ENCODE measurements at regions not wholly inside any gene's neighbourhood (a gene's known extent, or its start where the extent isn't known, plus 50 kb on each side); places are given as distances from the start of the nearest gene placed in this dataset.

DNA sequence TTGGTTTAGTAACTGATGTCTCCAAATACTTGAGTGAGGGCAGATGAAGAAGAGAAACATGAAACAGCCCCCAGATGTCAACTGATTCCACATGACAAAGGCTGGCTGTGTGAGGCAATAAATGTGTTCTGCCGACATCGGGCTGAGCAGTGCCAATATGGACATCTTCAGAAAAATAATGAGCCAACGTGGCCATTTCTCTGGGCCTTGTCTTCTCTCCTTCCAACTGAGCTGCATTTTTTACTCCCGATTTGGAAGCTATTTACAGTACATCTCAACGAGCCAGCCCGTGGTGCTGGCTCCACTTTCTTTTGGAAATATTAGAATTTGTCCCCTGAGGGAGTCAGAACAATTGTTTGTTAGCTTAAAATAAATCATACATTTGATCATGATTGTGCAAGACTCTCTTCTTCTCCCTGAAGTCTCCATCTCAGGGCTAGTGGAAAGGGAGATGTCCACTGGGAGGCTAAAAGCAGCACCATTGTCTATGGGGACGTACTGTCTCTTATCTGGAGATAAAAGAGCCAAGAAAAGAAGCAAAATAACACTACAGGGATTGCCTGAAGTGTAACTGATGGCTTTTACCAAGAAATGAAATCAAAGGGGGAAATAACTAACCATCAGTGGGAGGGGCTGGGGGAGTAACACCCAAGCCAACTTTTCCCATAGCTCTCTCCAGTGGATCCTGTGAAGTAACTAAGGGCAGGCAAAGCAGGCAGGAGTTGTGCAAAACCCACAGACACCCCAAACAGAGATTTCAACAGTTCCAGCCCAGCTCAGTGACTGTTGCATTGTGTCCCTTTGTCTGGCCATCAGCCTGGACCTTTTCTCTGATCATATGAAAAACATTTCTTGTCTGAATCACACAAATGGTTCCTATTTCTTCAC is 114.8 kb downstream of the RDH14 start:
- TF ChIP-seq, protein P1, sequence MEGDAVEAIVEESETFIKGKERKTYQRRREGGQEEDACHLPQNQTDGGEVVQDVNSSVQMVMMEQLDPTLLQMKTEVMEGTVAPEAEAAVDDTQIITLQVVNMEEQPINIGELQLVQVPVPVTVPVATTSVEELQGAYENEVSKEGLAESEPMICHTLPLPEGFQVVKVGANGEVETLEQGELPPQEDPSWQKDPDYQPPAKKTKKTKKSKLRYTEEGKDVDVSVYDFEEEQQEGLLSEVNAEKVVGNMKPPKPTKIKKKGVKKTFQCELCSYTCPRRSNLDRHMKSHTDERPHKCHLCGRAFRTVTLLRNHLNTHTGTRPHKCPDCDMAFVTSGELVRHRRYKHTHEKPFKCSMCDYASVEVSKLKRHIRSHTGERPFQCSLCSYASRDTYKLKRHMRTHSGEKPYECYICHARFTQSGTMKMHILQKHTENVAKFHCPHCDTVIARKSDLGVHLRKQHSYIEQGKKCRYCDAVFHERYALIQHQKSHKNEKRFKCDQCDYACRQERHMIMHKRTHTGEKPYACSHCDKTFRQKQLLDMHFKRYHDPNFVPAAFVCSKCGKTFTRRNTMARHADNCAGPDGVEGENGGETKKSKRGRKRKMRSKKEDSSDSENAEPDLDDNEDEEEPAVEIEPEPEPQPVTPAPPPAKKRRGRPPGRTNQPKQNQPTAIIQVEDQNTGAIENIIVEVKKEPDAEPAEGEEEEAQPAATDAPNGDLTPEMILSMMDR (IDR thresholded peaks at IDR 0.05; ENCODE audit: extremely low read depth, missing control alignments) = no peak
- DNase-seq (ENCODE audit: low spot score) = no peak

DNA sequence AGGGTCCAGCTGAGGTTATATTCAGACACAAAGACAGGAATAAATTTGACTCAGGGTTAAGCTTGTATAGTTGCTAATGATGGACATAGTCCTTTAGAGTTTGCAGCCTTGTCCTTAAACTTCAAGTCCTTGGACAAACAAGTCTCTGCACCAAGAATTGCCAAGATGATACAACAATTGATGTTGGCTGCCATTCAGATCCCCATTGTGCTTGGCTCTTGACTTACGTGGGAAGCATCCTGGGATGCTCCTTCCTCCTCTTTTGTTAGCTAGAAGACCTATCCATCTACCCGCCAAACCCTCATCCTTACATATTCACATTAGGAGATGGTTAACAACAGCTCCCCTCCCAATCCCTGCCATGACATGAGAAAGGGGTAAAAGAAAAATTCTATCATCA is 115.6 kb downstream of the RDH14 start:
- TF ChIP-seq, protein P1 (IDR thresholded peaks at IDR 0.05; ENCODE audit: extremely low read depth, missing control alignments) = no peak
- no peak for DNase-seq (ENCODE audit: low spot score)

DNA sequence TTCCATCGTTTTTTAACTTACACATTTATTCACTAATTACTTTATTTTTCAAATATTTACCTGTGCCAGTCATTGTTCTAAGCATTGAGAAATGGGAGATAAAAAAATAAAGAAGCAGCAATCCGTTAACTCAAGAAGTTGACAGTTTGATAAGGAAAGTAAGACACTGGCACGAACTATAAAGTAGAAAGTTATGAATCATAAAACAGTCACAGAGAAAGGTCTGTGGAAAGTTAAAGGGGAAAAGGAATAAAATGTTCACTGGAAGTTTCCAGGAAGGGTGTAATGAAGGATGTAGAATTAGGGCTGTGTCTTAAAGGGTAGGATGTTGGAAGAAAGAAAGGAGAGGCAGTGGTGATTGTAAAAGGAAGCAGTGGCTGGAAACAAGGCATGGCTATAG is 118.9 kb downstream of the RDH14 start:
- TF ChIP-seq, protein P1 (IDR thresholded peaks at IDR 0.05; ENCODE audit: extremely low read depth, missing control alignments) = no peak
- no peak for DNase-seq (ENCODE audit: low spot score)

DNA sequence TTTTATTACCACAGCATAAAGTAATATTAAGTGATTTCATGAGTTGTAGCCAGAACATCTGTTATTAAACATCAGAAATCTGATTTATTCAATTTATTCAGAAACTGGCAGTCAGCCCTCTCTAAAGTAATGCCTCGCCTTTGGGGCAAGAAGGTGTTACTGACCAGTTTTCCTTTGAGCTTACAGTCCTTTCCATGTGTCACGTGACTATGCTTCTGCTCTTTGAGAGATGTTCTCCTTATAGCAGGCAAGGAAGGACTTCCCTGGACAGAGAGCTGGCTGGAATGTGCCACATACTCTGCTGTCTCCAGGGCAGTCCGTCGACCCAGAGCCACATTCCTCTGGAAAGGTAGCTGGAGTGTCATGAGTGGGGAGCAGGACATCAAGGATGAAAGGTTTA is 119.7 kb downstream of the RDH14 start:
- TF ChIP-seq, protein P1 (IDR thresholded peaks at IDR 0.05; ENCODE audit: extremely low read depth, missing control alignments) = no peak
- no peak for DNase-seq (ENCODE audit: low spot score)

DNA sequence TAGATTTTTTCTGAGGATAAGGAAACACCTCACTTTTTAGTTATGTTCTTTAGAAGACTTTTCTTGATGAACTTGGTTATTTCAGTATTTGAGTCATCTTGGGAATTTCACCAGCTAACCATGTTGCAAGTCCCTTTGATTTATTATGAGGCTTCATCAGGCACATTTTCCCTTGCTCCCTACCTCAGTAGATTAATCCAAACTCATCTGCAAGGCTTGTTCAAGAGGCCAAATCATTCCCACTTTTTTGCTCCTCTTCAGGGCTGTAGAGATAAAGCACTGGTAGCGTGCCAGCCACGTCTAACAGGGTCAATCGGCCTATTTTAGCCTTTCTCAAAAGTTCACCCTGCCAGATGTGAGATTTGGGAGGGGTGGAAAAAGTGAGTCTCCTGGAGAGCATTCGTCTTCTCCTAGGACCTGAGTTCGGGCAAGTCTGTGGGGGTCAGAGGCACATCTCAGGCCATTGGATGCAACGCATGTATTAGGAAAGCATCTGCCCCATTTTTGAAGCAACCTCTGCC is 120.3 kb downstream of the RDH14 start:
- TF ChIP-seq, protein P1 (IDR thresholded peaks at IDR 0.05; ENCODE audit: extremely low read depth, missing control alignments) = no peak
- DNase-seq (ENCODE audit: low spot score) = no peak

DNA sequence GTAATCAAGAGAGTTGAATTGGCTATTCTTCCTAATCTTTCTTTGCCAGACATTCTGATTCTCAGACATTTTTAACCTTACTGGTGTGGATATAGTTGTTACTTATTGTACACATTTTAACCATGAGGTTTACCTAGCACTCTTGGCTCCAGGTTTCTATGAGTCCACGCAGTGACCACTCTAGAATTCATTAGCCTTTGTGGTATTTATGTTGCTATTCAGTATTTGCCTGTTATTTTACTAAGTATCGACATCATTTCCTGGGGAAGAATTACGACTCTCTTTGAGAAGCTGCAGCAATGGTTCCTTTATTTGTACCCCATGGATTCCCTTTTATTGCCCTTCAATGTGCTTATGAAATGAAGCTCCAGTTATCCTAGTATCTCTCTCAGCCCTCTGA is 120.7 kb downstream of the RDH14 start:
- TF ChIP-seq, protein P1 (IDR thresholded peaks at IDR 0.05; ENCODE audit: extremely low read depth, missing control alignments) = no peak
- DNase-seq (ENCODE audit: low spot score) = no peak

DNA sequence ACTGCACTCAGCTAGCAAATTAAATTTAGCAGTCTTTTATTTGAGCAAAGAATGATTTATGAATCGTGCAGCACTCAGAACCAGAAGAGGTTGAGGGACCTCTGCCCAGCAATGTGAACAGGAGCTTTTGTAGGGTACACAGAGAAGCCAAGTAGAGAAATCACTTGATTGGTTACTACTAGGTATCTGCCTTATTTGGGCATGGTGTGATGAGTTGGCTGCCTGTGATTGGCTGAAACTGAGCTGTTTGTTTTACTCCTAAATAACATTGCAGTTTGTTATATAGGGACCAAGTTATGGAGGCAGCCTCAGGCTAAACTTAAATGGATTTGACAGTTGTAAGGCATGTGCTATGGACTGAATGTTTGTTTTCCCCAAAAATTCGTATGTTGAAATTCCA is 122.5 kb downstream of the RDH14 start:
- TF ChIP-seq, protein P1 (IDR thresholded peaks at IDR 0.05; ENCODE audit: extremely low read depth, missing control alignments) = no peak

More for the DNA sequence above, 122.5 kb downstream of the RDH14 start:
- DNase-seq (ENCODE audit: low spot score) = no peak

Measured in GM20000 (cell line).